NB4 (cell line): ENCODE measurements at regions not wholly inside any gene's neighbourhood (a gene's known extent, or its start where the extent isn't known, plus 50 kb on each side); places are given as distances from the start of the nearest gene placed in this dataset.

Source experiments
- DNase-seq: peaks from one replicate; pipeline ENCODE4 v3.0.0; 2010; ENCODE audit warnings: low read depth
- H3K4me3 ChIP-seq: one replicate; pipeline ENCODE4 v1.5.1; 2011; ENCODE audit warnings: mild to moderate bottlenecking, low read depth, low read length, moderate library complexity
- MYC ChIP-seq: IDR thresholded peaks from 2 replicates; pipeline ENCODE4 v1.6.1; 2011; ENCODE audit warnings: low read depth, low read length
- POLR2A ChIP-seq: IDR thresholded peaks from 2 replicates; pipeline ENCODE4 v1.6.1; 2011; ENCODE audit warnings: mild to moderate bottlenecking; ENCODE audit not compliant: insufficient read length; ENCODE audit errors: extremely low read depth
- TF ChIP-seq, protein P1 (sequence below): IDR thresholded peaks from one replicate; pipeline ENCODE4 v1.5.1; 2012; ENCODE audit warnings: low read depth, low read length
- TF ChIP-seq, protein P2 (sequence below): IDR thresholded peaks from 2 replicates; pipeline ENCODE4 v1.6.1; 2011; ENCODE audit warnings: low read depth, low read length

DNA sequence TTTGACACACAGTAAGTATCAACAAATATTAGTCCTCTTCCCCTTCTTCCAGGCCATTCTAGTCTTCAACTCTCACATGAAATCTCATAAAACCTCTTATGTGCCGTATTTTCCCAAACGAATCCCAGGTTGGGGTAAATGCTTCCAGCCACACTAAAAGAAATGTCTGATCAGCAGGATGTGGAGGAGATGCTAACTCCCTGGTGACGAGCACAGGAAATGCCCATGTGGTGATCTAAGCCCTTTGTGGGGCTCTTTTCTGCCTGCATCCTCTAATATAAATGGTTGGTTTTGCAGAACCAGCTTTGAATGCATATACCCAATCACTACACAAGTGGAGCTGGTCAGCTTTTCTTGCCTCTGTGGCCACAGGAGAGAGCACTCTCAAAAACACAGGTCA is 498.2 kb upstream of the ERCC4 start:
- TF ChIP-seq POLR2A (no peak), MYC (no peak)
- TF ChIP-seq, protein P1, sequence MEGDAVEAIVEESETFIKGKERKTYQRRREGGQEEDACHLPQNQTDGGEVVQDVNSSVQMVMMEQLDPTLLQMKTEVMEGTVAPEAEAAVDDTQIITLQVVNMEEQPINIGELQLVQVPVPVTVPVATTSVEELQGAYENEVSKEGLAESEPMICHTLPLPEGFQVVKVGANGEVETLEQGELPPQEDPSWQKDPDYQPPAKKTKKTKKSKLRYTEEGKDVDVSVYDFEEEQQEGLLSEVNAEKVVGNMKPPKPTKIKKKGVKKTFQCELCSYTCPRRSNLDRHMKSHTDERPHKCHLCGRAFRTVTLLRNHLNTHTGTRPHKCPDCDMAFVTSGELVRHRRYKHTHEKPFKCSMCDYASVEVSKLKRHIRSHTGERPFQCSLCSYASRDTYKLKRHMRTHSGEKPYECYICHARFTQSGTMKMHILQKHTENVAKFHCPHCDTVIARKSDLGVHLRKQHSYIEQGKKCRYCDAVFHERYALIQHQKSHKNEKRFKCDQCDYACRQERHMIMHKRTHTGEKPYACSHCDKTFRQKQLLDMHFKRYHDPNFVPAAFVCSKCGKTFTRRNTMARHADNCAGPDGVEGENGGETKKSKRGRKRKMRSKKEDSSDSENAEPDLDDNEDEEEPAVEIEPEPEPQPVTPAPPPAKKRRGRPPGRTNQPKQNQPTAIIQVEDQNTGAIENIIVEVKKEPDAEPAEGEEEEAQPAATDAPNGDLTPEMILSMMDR: no peak
- TF ChIP-seq, protein P2, sequence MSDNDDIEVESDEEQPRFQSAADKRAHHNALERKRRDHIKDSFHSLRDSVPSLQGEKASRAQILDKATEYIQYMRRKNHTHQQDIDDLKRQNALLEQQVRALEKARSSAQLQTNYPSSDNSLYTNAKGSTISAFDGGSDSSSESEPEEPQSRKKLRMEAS: no peak
- H3K4me3 ChIP-seq: no peak overlapping the region
- DNase-seq: no peak

DNA sequence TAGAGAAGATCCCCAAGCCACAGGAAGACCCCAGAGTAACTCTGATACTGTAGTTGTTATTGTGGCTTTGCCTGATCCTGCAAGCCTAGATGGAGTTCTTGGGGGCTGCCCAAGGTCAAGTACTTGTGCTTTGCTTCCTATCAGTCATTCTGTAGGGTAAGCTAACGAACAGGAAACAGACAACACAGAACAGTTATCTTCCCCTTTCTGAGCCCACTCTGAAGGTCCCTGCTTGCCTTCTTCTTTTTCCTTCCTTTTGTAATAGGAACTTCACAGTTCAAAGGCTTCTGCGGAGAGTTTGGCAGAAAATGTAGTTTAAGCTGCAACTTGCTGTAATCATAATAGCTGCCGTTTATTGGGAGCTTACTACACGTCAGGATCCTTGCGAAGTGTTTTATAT is 494.1 kb upstream of the ERCC4 start:
- DNase-seq: no peak
- H3K4me3 ChIP-seq: no peak overlapping the region
- TF ChIP-seq MYC: no peak
- TF ChIP-seq POLR2A: no peak
- TF ChIP-seq, protein P2: no peak

DNA sequence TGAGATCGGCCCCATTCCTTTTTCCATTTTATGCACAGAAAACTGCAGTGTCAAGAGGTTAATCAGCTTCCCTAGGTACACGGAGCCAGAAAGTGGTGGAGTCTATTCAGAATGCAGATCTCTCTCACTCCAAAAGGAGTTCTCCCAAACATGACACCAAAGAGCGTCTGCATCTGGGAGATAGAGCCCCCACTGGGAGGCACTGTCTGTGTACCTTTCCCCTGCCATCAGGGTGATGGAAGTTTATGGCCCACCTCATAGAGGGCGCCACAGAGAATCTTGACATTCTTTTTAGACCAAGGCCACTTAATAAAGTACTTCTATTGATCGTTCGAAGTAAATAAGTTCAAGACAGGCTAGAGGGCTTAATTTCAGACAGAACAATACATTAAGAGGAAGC is 493.7 kb upstream of the ERCC4 start:
- TF ChIP-seq, protein P2: no peak
- TF ChIP-seq, protein P1: peak; percentile 36
- DNase-seq: peak; percentile 21
- H3K4me3 ChIP-seq: no peak overlapping the region

DNA sequence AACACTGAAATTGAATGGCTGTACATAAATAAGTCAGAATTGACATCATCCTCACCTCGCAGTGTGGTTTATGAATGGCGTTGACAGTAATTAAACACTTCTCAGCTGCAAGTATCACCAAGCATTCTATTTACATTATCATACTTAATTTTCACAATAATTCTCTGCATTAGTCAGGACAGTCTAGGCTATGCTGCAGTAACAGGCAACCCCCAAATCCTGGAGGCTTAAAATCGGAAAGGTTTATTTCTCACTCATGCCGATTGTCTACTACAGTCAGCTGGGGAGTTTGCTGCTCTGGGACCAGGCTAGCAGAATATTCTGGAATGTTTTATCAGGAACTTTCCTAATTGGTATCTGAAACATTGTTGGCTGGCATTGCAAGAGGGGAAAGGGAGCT is 493.2 kb upstream of the ERCC4 start:
- no peak for DNase-seq
- TF ChIP-seq MYC (no peak), POLR2A (no peak)
- TF ChIP-seq, protein P1: no peak
- TF ChIP-seq, protein P2: no peak
- H3K4me3 ChIP-seq: no peak overlapping the region

DNA sequence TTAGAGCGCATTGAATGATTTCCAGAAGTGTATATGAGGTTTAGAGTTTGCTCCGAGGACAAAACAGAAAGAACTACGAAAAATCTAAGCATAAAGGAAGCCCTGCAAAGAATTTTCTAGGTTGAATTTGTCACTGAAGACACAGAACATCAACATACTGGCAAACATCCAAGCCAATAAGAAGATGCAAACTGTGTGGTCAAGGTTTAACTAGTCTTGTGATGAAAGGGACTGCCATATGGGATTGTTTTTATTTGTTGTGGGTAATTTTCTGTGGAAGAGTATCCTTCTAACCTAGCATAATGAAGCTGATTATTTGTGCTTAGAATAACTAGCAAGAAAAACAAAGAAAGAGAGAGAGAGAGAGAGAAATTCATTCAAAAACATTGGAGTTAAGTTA is 492.0 kb upstream of the ERCC4 start:
- no peak overlapping the region for H3K4me3 ChIP-seq
- no peak for DNase-seq
- TF ChIP-seq, protein P2: no peak
- TF ChIP-seq MYC: no peak
- TF ChIP-seq, protein P1: no peak
- no peak for TF ChIP-seq POLR2A

DNA sequence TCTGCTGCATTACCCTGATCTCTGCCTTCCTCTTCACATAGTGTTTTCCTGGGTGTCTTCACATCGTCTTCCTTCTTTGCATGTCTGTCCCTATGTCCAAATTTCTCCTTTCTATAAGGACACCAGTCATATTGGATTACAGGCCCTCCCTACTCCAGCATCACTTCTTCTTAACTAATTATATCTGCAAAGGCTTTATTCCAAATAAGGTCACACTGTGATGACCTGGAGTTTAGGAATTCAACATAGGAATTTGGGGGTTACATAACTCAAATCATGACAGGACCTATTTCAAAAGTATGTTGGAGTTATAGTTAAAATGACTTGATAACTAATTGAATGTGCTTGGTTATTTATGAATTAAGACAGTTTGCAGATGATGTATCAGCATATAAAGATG is 490.5 kb upstream of the ERCC4 start:
- no peak overlapping the region for H3K4me3 ChIP-seq
- DNase-seq: no peak
- TF ChIP-seq, protein P2: no peak
- TF ChIP-seq, protein P1: no peak
- TF ChIP-seq POLR2A: no peak
- no peak for TF ChIP-seq MYC

DNA sequence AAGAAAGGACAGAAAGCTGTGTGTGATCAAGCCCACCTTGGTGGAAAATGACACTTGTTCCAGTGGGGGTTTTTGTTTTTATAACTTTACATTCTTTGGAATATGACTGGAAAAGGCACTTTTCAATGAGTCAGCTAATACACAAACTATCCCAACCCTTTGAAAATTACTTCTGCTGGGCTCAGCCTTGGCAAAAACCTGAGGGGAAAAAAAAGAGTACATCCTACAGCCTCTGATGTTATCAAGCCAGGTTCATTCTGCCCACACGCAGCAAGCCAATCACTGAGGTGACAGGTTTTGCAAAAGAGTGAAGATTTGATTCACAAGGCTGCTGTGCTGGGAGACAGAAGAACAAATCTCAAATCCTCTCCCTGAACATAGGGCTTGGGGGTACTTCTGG is 484.5 kb upstream of the ERCC4 start:
- H3K4me3 ChIP-seq: no peak overlapping the region
- TF ChIP-seq, protein P1: no peak
- no peak for TF ChIP-seq POLR2A
- no peak for TF ChIP-seq MYC
- TF ChIP-seq, protein P2: no peak
- no peak for DNase-seq
